Esophagus squamous epithelium (tissue), 5 donors: ENCODE measurements at regions not wholly inside any gene's neighbourhood (a gene's known extent, or its start where the extent isn't known, plus 50 kb on each side); places are given as distances from the start of the nearest gene placed in this dataset.

Source experiments
- DNase-seq: peaks from one replicate; lab custom pipeline; 2025; lab: John Stamatoyannopoulos, UW
- H3K27ac ChIP-seq, 4 donors: fragments of 200-600 bp; sonication (generic); one replicate each; pipeline ENCODE4 v1.5.1; 2016 to 2019; ENCODE audit warnings: mild to moderate bottlenecking in 1 of 4
- H3K27me3 ChIP-seq, 4 donors: fragments of 200-600 bp; sonication (generic); 1 replicate in 3 of 4; 2 replicates in 1 of 4; pipeline versions ENCODE4 v1.5.1 to v1.6.0; 2017 to 2021; ENCODE audit warnings: antibody characterized with exemption in 1 of 4
- H3K36me3 ChIP-seq, 3 donors: fragments of 200-600 bp; sonication (generic); one replicate each; pipeline ENCODE4 v1.5.1; 2016 to 2019
- H3K4me1 ChIP-seq, 3 donors: fragments of 200-600 bp; sonication (generic); one replicate each; pipeline ENCODE4 v1.5.1; 2017 to 2019
- H3K4me3 ChIP-seq, 4 donors: fragments of 200-600 bp; sonication (generic); 1 replicate in 3 of 4; 2 replicates in 1 of 4; pipeline ENCODE4 v1.5.1; 2016 to 2019; ENCODE audit warnings: mild to moderate bottlenecking in 2 of 4, moderate library complexity in 1 of 4
- H3K9me3 ChIP-seq, 3 donors: fragments of 200-600 bp; sonication (generic); one replicate each; pipeline ENCODE4 v1.5.1; 2016 to 2019
- CTCF ChIP-seq, 6 experiments: fragments of 450-650 bp in 4 of 6; fragments of 200-600 bp in 2 of 6; sonication (generic) in 2 of 6; IDR thresholded peaks; one replicate each; pipeline ENCODE4 v1.5.1; 2016 to 2019; ENCODE audit warnings: antibody characterized with exemption in 6 of 6, mild to moderate bottlenecking in 4 of 6, moderate library complexity in 4 of 6
- POLR2A ChIP-seq, 4 donors: fragments of 450-650 bp; IDR thresholded peaks; one replicate each; pipeline ENCODE4 v1.6.1; 2017; ENCODE audit warnings: antibody characterized with exemption in 4 of 4, mild to moderate bottlenecking in 4 of 4, moderate library complexity in 3 of 4
- WGBS, 2 donors: methylation state at CpG; one replicate each; pipeline ENCODE4 v1.1.5; 2018; 5-methylcytosine and 5-hydroxymethylcytosine counted together
- intact Hi-C: fragments of 100-400 bp; cut with DNase I; formaldehyde crosslinking; loops from one replicate; pipeline ENCODE4 v1.15.0; 2022
- donor health status: DM: yes; HTN: yes; CAD: no.

GRCh38 chr12:93165384-93165932 lies 212.3 kb upstream of the NUDT4 start:
- Histone ChIP-seq H3K36me3 (no peaks in the 10 kb centered on the region), H3K9me3 (no peaks in the 10 kb centered on the region), H3K4me3 (no peak overlapping the region), H3K4me1 (peaks cover 0 to 12% (median 8%) of the 10 kb centered on the region in 3 donors), H3K27me3 (no peaks in the 10 kb centered on the region), H3K27ac (no peak overlapping the region)
- TF ChIP-seq POLR2A (IDR thresholded peaks at IDR 0.05) = no peak
- TF ChIP-seq CTCF (IDR thresholded peaks at IDR 0.05) = no peak
- intact Hi-C loops = no loop called here
- WGBS, 2 donors = 62 to 75% methylated on average over 3 to 4 of the region's 4 CpGs
- no peak for DNase-seq

- 85 to 88% methylated on average over 7 of the region's 7 CpGs for WGBS, 2 donors
- no peaks in the 10 kb centered on the region for H3K36me3 ChIP-seq
- TF ChIP-seq POLR2A (IDR thresholded peaks at IDR 0.05) (no peak), CTCF (IDR thresholded peaks at IDR 0.05) (no peak)
Measured at GRCh38 chr12:93166541-93167307, 211.0 kb upstream of the NUDT4 start.

GRCh38 chr12:93167331-93167730 lies 210.4 kb upstream of the NUDT4 start:
- no peak for TF ChIP-seq POLR2A (IDR thresholded peaks at IDR 0.05)
- no peak for TF ChIP-seq CTCF (IDR thresholded peaks at IDR 0.05)
- no peak for DNase-seq
- peak overlapping the region in 1 of 4 donors; percentile 38 for H3K4me3 ChIP-seq
- intact Hi-C loops = no loop called here
- no peaks in the 10 kb centered on the region for H3K36me3 ChIP-seq
- 59 to 61% methylated on average over 2 of the region's 2 CpGs for WGBS, 2 donors
- no peak overlapping the region for H3K27ac ChIP-seq
- H3K9me3 ChIP-seq = no peaks in the 10 kb centered on the region
- H3K27me3 ChIP-seq = no peaks in the 10 kb centered on the region
- H3K4me1 ChIP-seq = peaks cover 0 to 12% (median 8%) of the 10 kb centered on the region in 3 donors

More at GRCh38 chr12:93166541-93167307, 211.0 kb upstream of the NUDT4 start:
- no peak overlapping the region for H3K4me3 ChIP-seq
- DNase-seq = no peak
- no peaks in the 10 kb centered on the region for H3K9me3 ChIP-seq
- H3K4me1 ChIP-seq = peaks cover 0 to 12% (median 8%) of the 10 kb centered on the region in 3 donors
- H3K27me3 ChIP-seq = no peaks in the 10 kb centered on the region
- no peak overlapping the region for H3K27ac ChIP-seq
- intact Hi-C loops = no loop called here

GRCh38 chr12:93167841-93168492 lies 209.8 kb upstream of the NUDT4 start:
- no peak for DNase-seq
- no peak for TF ChIP-seq CTCF (IDR thresholded peaks at IDR 0.05)
- no peak for TF ChIP-seq POLR2A (IDR thresholded peaks at IDR 0.05)
- no peaks in the 10 kb centered on the region for H3K27me3 ChIP-seq
- H3K9me3 ChIP-seq = no peaks in the 10 kb centered on the region
- peaks cover 0 to 12% (median 8%) of the 10 kb centered on the region in 3 donors for H3K4me1 ChIP-seq
- peak overlapping the region in 1 of 4 donors; percentile 7 for H3K27ac ChIP-seq
- H3K4me3 ChIP-seq = peak overlapping the region; percentile 30 to 57 (median 40)
- WGBS, 2 donors = 9 to 29% methylated on average over 16 of the region's 16 CpGs
- intact Hi-C loops = no loop called here
- H3K36me3 ChIP-seq = no peaks in the 10 kb centered on the region

GRCh38 chr12:93168751-93169150 lies 209.0 kb upstream of the NUDT4 start:
- 100% methylated on average over 3 of the region's 3 CpGs for WGBS, 2 donors
- intact Hi-C loops = no loop called here

More at GRCh38 chr12:93168751-93169150, 209.0 kb upstream of the NUDT4 start:
- H3K4me3 ChIP-seq = peak overlapping the region in 1 of 4 donors; percentile 57
- H3K27me3 ChIP-seq = no peaks in the 10 kb centered on the region
- no peak overlapping the region for H3K27ac ChIP-seq
- H3K36me3 ChIP-seq = no peaks in the 10 kb centered on the region
- peaks cover under 1 to 17% (median 10%) of the 10 kb centered on the region in 3 donors for H3K4me1 ChIP-seq
- TF ChIP-seq POLR2A (IDR thresholded peaks at IDR 0.05) (no peak), CTCF (IDR thresholded peaks at IDR 0.05) (no peak)
- H3K9me3 ChIP-seq = no peaks in the 10 kb centered on the region
- no peak for DNase-seq
